ENCODE measurements at regions not wholly inside any gene's neighbourhood (a gene's known extent, or its start where the extent isn't known, plus 50 kb on each side); places are given as distances from the start of the nearest gene placed in this dataset.

GRCh38 chr9:81492710-81493447 is 196.5 kb downstream of the TLE1 start:
- TF ChIP-seq, protein P1, sequence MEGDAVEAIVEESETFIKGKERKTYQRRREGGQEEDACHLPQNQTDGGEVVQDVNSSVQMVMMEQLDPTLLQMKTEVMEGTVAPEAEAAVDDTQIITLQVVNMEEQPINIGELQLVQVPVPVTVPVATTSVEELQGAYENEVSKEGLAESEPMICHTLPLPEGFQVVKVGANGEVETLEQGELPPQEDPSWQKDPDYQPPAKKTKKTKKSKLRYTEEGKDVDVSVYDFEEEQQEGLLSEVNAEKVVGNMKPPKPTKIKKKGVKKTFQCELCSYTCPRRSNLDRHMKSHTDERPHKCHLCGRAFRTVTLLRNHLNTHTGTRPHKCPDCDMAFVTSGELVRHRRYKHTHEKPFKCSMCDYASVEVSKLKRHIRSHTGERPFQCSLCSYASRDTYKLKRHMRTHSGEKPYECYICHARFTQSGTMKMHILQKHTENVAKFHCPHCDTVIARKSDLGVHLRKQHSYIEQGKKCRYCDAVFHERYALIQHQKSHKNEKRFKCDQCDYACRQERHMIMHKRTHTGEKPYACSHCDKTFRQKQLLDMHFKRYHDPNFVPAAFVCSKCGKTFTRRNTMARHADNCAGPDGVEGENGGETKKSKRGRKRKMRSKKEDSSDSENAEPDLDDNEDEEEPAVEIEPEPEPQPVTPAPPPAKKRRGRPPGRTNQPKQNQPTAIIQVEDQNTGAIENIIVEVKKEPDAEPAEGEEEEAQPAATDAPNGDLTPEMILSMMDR (IDR thresholded peaks at IDR 0.05; ENCODE audit: control extremely low read depth in 1 of 3, insufficient read depth in 1 of 3, low read depth in 1 of 3, low read length in 3 of 3) = no peak
- no peak for TF ChIP-seq POLR2A (IDR thresholded peaks at IDR 0.05; ENCODE audit: control extremely low read depth in 1 of 2, low read depth in 2 of 2, low read length in 2 of 2)
- no peak for TF ChIP-seq GABPA (IDR thresholded peaks at IDR 0.05; ENCODE audit: borderline replicate concordance, insufficient read depth, low read length)
- no peak for TF ChIP-seq SP2 (IDR thresholded peaks at IDR 0.05; ENCODE audit: low read length)
- TF ChIP-seq EP300 (IDR thresholded peaks at IDR 0.05; ENCODE audit: borderline replicate concordance in 1 of 2, low read depth in 2 of 2, low read length in 2 of 2) = no peak
- no peak for TF ChIP-seq SP1 (IDR thresholded peaks at IDR 0.05; ENCODE audit: low read depth, low read length)
- TF ChIP-seq RFX5 (IDR thresholded peaks at IDR 0.05; ENCODE audit: borderline replicate concordance, low read depth, low read length) = no peak
- TF ChIP-seq SIX5 (IDR thresholded peaks at IDR 0.05; ENCODE audit: low read depth, low read length) = no peak
- no peak for TF ChIP-seq TBP (IDR thresholded peaks at IDR 0.05; ENCODE audit: low read depth, low read length)
